OCI-LY7 (cell line): ENCODE measurements at regions not wholly inside any gene's neighbourhood (a gene's known extent, or its start where the extent isn't known, plus 50 kb on each side); places are given as distances from the start of the nearest gene placed in this dataset.

Experiments used
- BruUV-seq: library from RNA; stranded (reverse); fragments of 400-500 nt; replicated peaks from 2 replicates; lab custom pipeline; 2021; lab: Mats Ljungman, UMichigan
- CTCF ChIA-PET: fragments of 300-600 bp; sonication (Branson Sonifier 250); formaldehyde crosslinking; loops from one replicate; lab custom pipeline; 2022; ENCODE audit warnings: antibody characterized with exemption; ENCODE audit not compliant: unreplicated experiment; lab: Charles Lee
- POLR2A ChIA-PET: fragments of 300-600 bp; sonication (Branson Sonifier 250); formaldehyde crosslinking; loops from one replicate; lab custom pipeline; 2022; ENCODE audit warnings: antibody characterized with exemption; lab: Charles Lee
- DNase-seq: peaks from one replicate; pipeline ENCODE4 v3.0.0-alpha.2; 2015; ENCODE audit warnings: low spot score
- H2AFZ ChIP-seq: fragments of 200-600 bp; sonication (generic), shearing (Covaris generic); 2 replicates; pipeline ENCODE4 v1.6.1; 2014; ENCODE audit warnings: mild to moderate bottlenecking, antibody characterized with exemption, low read length, moderate library complexity
- H3K27ac ChIP-seq: fragments of 200-600 bp; sonication (generic); 2 replicates; pipeline ENCODE4 v1.5.1; 2014; ENCODE audit warnings: mixed run types, low read depth, mild to moderate bottlenecking, moderate library complexity, low read length, inconsistent platforms; ENCODE audit not compliant: poor library complexity, severe bottlenecking
- H3K36me3 ChIP-seq: fragments of 200-600 bp; sonication (generic); 2 replicates; pipeline ENCODE4 v1.6.1; 2014; ENCODE audit warnings: mild to moderate bottlenecking, antibody characterized with exemption, low read length, moderate library complexity, mixed read lengths; ENCODE audit not compliant: insufficient read depth
- H3K4me1 ChIP-seq: fragments of 200-600 bp; sonication (generic); 2 replicates; pipeline ENCODE4 v1.5.1; 2014; ENCODE audit warnings: mild to moderate bottlenecking, low read length; ENCODE audit not compliant: insufficient read depth, poor library complexity, severe bottlenecking
- H3K4me2 ChIP-seq: fragments of 200-600 bp; sonication (generic); 2 replicates; pipeline ENCODE4 v1.6.1; 2014; ENCODE audit warnings: mild to moderate bottlenecking, low read length
- H3K4me3 ChIP-seq: fragments of 200-600 bp; sonication (generic); 2 replicates; pipeline ENCODE4 v1.5.1; 2014; ENCODE audit warnings: mild to moderate bottlenecking, low read depth, low read length; ENCODE audit not compliant: poor library complexity, severe bottlenecking
- H3K79me2 ChIP-seq: fragments of 200-600 bp; sonication (generic); 2 replicates; pipeline ENCODE4 v1.6.1; 2016; ENCODE audit warnings: low read depth, mild to moderate bottlenecking, low read length, moderate library complexity, mixed read lengths; ENCODE audit not compliant: insufficient read depth
- H3K9me2 ChIP-seq: fragments of 200-600 bp; sonication (generic); 2 replicates; pipeline ENCODE4 v1.6.1; 2016; ENCODE audit warnings: mild to moderate bottlenecking, low read length, mixed read lengths; ENCODE audit not compliant: insufficient read depth
- H3K9me3 ChIP-seq: fragments of 200-600 bp; sonication (generic); 2 replicates; pipeline ENCODE4 v1.6.1; 2014; ENCODE audit warnings: mild to moderate bottlenecking, mixed run types, low read length, mixed read lengths
- H4K20me1 ChIP-seq: fragments of 200-600 bp; sonication (generic); 2 replicates; pipeline ENCODE4 v1.6.1; 2014; ENCODE audit warnings: mild to moderate bottlenecking, antibody characterized with exemption, low read length, moderate library complexity, mixed read lengths; ENCODE audit not compliant: insufficient read depth
- EZH2phosphoT487 ChIP-seq: fragments of 200-600 bp; sonication (generic); IDR thresholded peaks from 2 replicates; pipeline ENCODE4 v1.6.1; 2018; ENCODE audit warnings: low read depth, borderline replicate concordance, mild to moderate bottlenecking, mixed run types, antibody characterized with exemption, low read length, moderate library complexity, mixed read lengths
- intact Hi-C: fragments of 100-400 bp; cut with micrococcal nuclease; formaldehyde crosslinking; loops from one replicate; pipeline ENCODE4 v1.10.0; 2022; ENCODE audit not compliant: unreplicated experiment
- TF ChIP-seq, protein P1 (sequence below): fragments of 200-600 bp; sonication (generic); conservative IDR thresholded peaks from 2 replicates; pipeline ENCODE4 v1.5.1; 2014; ENCODE audit warnings: mild to moderate bottlenecking, antibody characterized with exemption, low read length, moderate library complexity, mixed read lengths

DNA sequence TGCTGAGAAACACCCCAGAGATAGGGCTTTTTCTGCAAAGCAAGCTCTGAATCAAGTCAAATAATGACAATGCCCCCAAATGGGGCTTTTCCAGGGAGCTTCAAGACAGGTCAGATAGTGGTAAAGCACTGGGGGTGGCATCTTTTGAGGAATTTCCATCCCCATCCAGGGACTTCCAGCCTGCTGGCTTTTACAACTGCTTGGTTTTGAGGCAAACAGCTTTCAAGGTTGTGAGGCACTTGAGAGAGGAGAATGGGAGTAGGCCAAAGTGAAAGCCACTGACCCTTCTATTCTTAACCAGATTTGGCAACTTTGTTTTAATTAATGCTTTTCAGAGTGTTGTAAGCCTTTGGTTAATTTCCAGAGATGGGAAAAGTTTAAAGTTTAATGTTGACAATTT lies 762.0 kb upstream of the POU3F3 start:
- no peak for DNase-seq
- no TSS peak for BruUV-seq
- TF ChIP-seq, protein P1, sequence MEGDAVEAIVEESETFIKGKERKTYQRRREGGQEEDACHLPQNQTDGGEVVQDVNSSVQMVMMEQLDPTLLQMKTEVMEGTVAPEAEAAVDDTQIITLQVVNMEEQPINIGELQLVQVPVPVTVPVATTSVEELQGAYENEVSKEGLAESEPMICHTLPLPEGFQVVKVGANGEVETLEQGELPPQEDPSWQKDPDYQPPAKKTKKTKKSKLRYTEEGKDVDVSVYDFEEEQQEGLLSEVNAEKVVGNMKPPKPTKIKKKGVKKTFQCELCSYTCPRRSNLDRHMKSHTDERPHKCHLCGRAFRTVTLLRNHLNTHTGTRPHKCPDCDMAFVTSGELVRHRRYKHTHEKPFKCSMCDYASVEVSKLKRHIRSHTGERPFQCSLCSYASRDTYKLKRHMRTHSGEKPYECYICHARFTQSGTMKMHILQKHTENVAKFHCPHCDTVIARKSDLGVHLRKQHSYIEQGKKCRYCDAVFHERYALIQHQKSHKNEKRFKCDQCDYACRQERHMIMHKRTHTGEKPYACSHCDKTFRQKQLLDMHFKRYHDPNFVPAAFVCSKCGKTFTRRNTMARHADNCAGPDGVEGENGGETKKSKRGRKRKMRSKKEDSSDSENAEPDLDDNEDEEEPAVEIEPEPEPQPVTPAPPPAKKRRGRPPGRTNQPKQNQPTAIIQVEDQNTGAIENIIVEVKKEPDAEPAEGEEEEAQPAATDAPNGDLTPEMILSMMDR = no peak
- no peak for TF ChIP-seq EZH2phosphoT487
- intact Hi-C loops = no loop called here
- Histone ChIP-seq H3K9me3 (0 out of 2 replicates have a peak, but pooled peaks cover 6% of the 10 kb centered on the region), H4K20me1 (no peaks in the 10 kb centered on the region), H3K4me1 (no peaks in the 10 kb centered on the region), H3K4me2 (no peak overlapping the region), H3K4me3 (no peak overlapping the region), H3K27ac (no peak overlapping the region), H2AFZ (no peak overlapping the region), H3K9me2 (no peaks in the 10 kb centered on the region; the same call in 1 of the 2 replicates), H3K79me2 (no peaks in the 10 kb centered on the region), H3K36me3 (no peaks in the 10 kb centered on the region)
- ChIA-PET CTCF (no interaction called here), POLR2A (interaction anchor here (0.5 kb wide), 1 partner anchor 963 kb away, joined by 3 read pairs; no protein-coding TSS in a partner anchor)

DNA sequence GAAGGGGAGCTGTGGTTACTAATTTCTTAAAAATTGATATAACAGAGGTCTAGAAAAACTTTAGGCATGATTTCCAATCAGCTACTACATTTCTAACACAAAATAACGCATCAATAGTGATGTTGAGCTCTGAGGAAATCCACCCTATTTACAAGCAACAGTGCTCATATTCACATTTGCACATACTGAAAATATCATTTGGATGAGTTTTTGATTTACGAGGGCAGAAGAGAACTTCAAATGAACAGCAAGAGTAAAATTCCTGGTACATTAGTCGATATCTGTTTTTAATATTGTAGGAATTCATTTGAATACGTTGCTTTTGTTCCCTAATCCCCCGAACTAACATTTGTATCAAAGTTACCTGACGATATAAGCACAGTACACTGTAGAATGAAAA lies 761.0 kb upstream of the POU3F3 start:
- H4K20me1 ChIP-seq = no peaks in the 10 kb centered on the region
- no peak overlapping the region for H3K4me2 ChIP-seq
- H3K9me2 ChIP-seq = no peaks in the 10 kb centered on the region; the same call in 1 of the 2 replicates
- no TSS peak for BruUV-seq
- no peaks in the 10 kb centered on the region for H3K36me3 ChIP-seq
- ChIA-PET POLR2A (interaction anchor here (0.7 to 1.4 kb wide), 2 partner anchors 14 to 746 kb away, joined by 3 read pairs; no protein-coding TSS in a partner anchor), CTCF (no interaction called here)
- no peak overlapping the region for H3K27ac ChIP-seq
- no peaks in the 10 kb centered on the region for H3K9me3 ChIP-seq
- H3K4me3 ChIP-seq = no peak overlapping the region
- no peaks in the 10 kb centered on the region for H3K4me1 ChIP-seq
- intact Hi-C loops = no loop called here
- no peaks in the 10 kb centered on the region for H3K79me2 ChIP-seq
- TF ChIP-seq, protein P1 = no peak
- no peak for TF ChIP-seq EZH2phosphoT487
- DNase-seq = no peak
- H2AFZ ChIP-seq = no peak overlapping the region

DNA sequence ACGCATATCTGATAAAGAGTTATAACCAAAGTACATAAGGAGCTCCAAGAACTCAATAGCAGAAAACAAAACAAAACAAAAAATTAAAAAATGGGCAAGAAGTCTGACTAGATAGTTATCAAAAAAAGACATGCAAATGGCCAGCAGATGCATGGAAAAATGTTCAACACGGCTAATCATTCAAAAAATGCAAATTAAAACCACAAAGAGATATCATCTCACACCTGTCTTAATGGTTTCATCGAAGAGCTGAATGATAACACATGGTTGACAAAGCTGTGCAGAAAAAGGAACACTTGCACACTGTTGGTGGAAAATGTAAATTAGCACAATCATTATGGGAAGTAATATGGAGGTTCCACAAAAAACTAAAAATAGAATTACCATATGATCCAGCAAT lies 751.3 kb upstream of the POU3F3 start:
- ChIA-PET CTCF (interaction anchor here (0.5 kb wide), 1 partner anchor 1518 kb away, joined by 3 read pairs; no protein-coding TSS in a partner anchor), POLR2A (no interaction called here)
- BruUV-seq = no TSS peak
- intact Hi-C loops = loop anchor here (2.0 kb wide), 1 partner anchor 24 kb away; no protein-coding TSS in a partner anchor
- no peak for TF ChIP-seq EZH2phosphoT487
- TF ChIP-seq, protein P1 = no peak
- H3K4me3 ChIP-seq = peak overlapping the region; percentile 22
- peak overlapping the region; percentile 69; the same call in 1 of the 2 replicates for H2AFZ ChIP-seq
- H3K9me2 ChIP-seq = no peaks in the 10 kb centered on the region
- H4K20me1 ChIP-seq = no peaks in the 10 kb centered on the region
- no peaks in the 10 kb centered on the region for H3K36me3 ChIP-seq
- peak overlapping the region; percentile 58 for H3K27ac ChIP-seq
- peak overlapping the region; percentile 45 for H3K4me2 ChIP-seq
- peak; percentile 62 for DNase-seq
- H3K79me2 ChIP-seq = no peaks in the 10 kb centered on the region
- no peaks in the 10 kb centered on the region for H3K9me3 ChIP-seq
- H3K4me1 ChIP-seq = peaks cover 58% of the 10 kb centered on the region
